ENCODE measurements at regions not wholly inside any gene's neighbourhood (a gene's known extent, or its start where the extent isn't known, plus 50 kb on each side); places are given as distances from the start of the nearest gene placed in this dataset.
A peak's percentile ranks its signal among the peaks of the same experiment; 100 is the strongest.
"Not testable (repeated sequence)": the region's sequence is repeated elsewhere in the genome, so short reads cannot be mapped to it uniquely, and the experiment has no call there.

GRCh38 chr1:228546541-228547463, 59.6 kb downstream of the RNF187 start:
- no peak for DNase-seq

- DNase-seq, result no peak
Measured at GRCh38 chr1:228547464-228547792, 60.2 kb downstream of the RNF187 start.

GRCh38 chr1:228548788-228549187, 61.6 kb downstream of the RNF187 start:
- DNase-seq, result no peak

- DNase-seq, result no peak
Measured at GRCh38 chr1:228552596-228553176, 65.5 kb downstream of the RNF187 start.

- DNase-seq, result no peak
Measured at GRCh38 chr1:228554107-228554506, 66.9 kb downstream of the RNF187 start.

- peak in 1 of 4 experiments; percentile 2 for DNase-seq
Measured at GRCh38 chr1:228555074-228555994, 68.2 kb downstream of the RNF187 start.

GRCh38 chr1:228556634-228557430, 69.7 kb downstream of the RNF187 start:
- DNase-seq, result not testable (repeated sequence)
